Keratinocyte (primary cell): ENCODE measurements at regions not wholly inside any gene's neighbourhood (a gene's known extent, or its start where the extent isn't known, plus 50 kb on each side); places are given as distances from the start of the nearest gene placed in this dataset.

Experiments
- DNase-seq: peaks from one replicate; pipeline ENCODE4 v3.0.0-alpha.2; 2011; ENCODE audit warnings: low read depth, missing footprints, low spot score
- FAIRE-seq: peaks from 2 replicates; lab custom pipeline; 2011; peaks lifted over from hg19 to GRCh38; lab: Jason Lieb, UNC
- H2AFZ ChIP-seq: 2 replicates; pipeline ENCODE4 v1.6.0; 2012; ENCODE audit warnings: low read length, control low read depth, inconsistent platforms; ENCODE audit not compliant: control insufficient read depth
- H3K27ac ChIP-seq: 2 replicates; pipeline ENCODE4 v1.5.1; 2011; ENCODE audit warnings: low read length; ENCODE audit not compliant: control insufficient read depth, insufficient read depth
- H3K27me3 ChIP-seq: 3 replicates; pipeline ENCODE4 v1.6.0; 2011; ENCODE audit warnings: low read length; ENCODE audit not compliant: control insufficient read depth, insufficient read depth; ENCODE audit errors: extremely low read depth
- H3K36me3 ChIP-seq, 2 experiments: 2 replicates in 1 of 2; 3 replicates in 1 of 2; pipeline ENCODE4 v1.5.1; 2011; ENCODE audit warnings: low read length in 2 of 2, mild to moderate bottlenecking in 1 of 2; ENCODE audit not compliant: control insufficient read depth in 2 of 2, insufficient read depth in 2 of 2; ENCODE audit errors: extremely low read depth in 1 of 2
- H3K4me1 ChIP-seq: 3 replicates; pipeline ENCODE4 v1.5.1; 2011; ENCODE audit warnings: low read length; ENCODE audit not compliant: control insufficient read depth, insufficient read depth; ENCODE audit errors: extremely low read depth
- H3K4me2 ChIP-seq: 3 replicates; pipeline ENCODE4 v1.6.0; 2011; ENCODE audit warnings: low read depth, low read length; ENCODE audit not compliant: control insufficient read depth, insufficient read depth; ENCODE audit errors: extremely low read depth
- H3K4me3 ChIP-seq, 3 experiments: fragments of 200-600 bp in 1 of 3; sonication (generic) in 1 of 3; 2 replicates in 2 of 3; 3 replicates in 1 of 3; pipeline ENCODE4 v1.5.1; 2011 to 2016; ENCODE audit warnings: low read length in 3 of 3, mild to moderate bottlenecking in 3 of 3, control low read depth in 2 of 3, inconsistent platforms in 1 of 3, low read depth in 1 of 3, mixed read lengths in 1 of 3, mixed run types in 1 of 3, moderate library complexity in 1 of 3; ENCODE audit not compliant: control insufficient read depth in 2 of 3, insufficient read depth in 2 of 3; ENCODE audit errors: extremely low read depth in 1 of 3
- H3K79me2 ChIP-seq: 2 replicates; pipeline ENCODE4 v1.6.0; 2012; ENCODE audit warnings: low read length; ENCODE audit not compliant: control insufficient read depth, insufficient read depth
- H3K9ac ChIP-seq: 3 replicates; pipeline ENCODE4 v1.6.0; 2011; ENCODE audit warnings: low read length; ENCODE audit not compliant: control insufficient read depth, insufficient read depth; ENCODE audit errors: extremely low read depth
- H3K9me1 ChIP-seq: 3 replicates; pipeline ENCODE4 v1.6.0; 2011; ENCODE audit warnings: low read length; ENCODE audit not compliant: control insufficient read depth, insufficient read depth; ENCODE audit errors: extremely low read depth
- H3K9me3 ChIP-seq: 2 replicates; pipeline ENCODE4 v1.5.1; 2012; ENCODE audit warnings: low read depth, low read length; ENCODE audit not compliant: control insufficient read depth
- H4K20me1 ChIP-seq: 3 replicates; pipeline ENCODE4 v1.6.0; 2011; ENCODE audit warnings: low read length; ENCODE audit not compliant: control insufficient read depth, insufficient read depth; ENCODE audit errors: extremely low read depth
- CTCF ChIP-seq, 3 experiments: IDR thresholded peaks in 1 of 3; conservative IDR thresholded peaks in 1 of 3; optimal IDR thresholded peaks in 1 of 3; 2 replicates in 2 of 3; 3 replicates in 1 of 3; pipeline versions ENCODE3 to v1.5.1; 2011; ENCODE audit warnings: low read length in 3 of 3, mild to moderate bottlenecking in 3 of 3, moderate library complexity in 2 of 3, control low read depth in 1 of 3, inconsistent platforms in 1 of 3; ENCODE audit not compliant: insufficient read depth in 2 of 3; ENCODE audit errors: extremely low read depth in 1 of 3
- EZH2 ChIP-seq: IDR thresholded peaks from one replicate; pipeline ENCODE4 v1.6.1; 2012; ENCODE audit warnings: inconsistent platforms, mild to moderate bottlenecking, low read length, moderate library complexity
- dilution Hi-C: fragments of 300-500 bp; cut with MboI; formaldehyde crosslinking; loops from one replicate; pipeline ENCODE4 v1.7.0; 2020; ENCODE audit warnings: low sequenced_read_pairs; ENCODE audit not compliant: extremely low pct_ligation_motif_present

GRCh38 chr15:37375519-37375918, 275.2 kb upstream of the MEIS2 start:
- no peak for FAIRE-seq
- Histone ChIP-seq H3K9me1 (no peaks in the 10 kb centered on the region), H3K79me2 (no peaks in the 10 kb centered on the region), H3K9me3 (no peaks in the 10 kb centered on the region), H4K20me1 (no peaks in the 10 kb centered on the region), H3K4me3 (no peak overlapping the region), H2AFZ (no peak overlapping the region), H3K27me3 (no peaks in the 10 kb centered on the region), H3K9ac (no peak overlapping the region), H3K4me1 (peaks cover 10% of the 10 kb centered on the region), H3K36me3 (no peaks in the 10 kb centered on the region), H3K4me2 (no peak overlapping the region), H3K27ac (no peak overlapping the region)
- TF ChIP-seq EZH2 (no peak), CTCF (optimal IDR thresholded peaks at IDR 0.05 in 1 of 3, IDR thresholded peaks at IDR 0.05 in 1 of 3, conservative IDR thresholded peaks at IDR 0.05 in 1 of 3; ENCODE audit: extremely low read depth in 1 of 3, insufficient read depth in 2 of 3, low read length in 3 of 3) (no peak)
- no peak for DNase-seq
- dilution Hi-C loops = no loop called here

GRCh38 chr15:37377428-37377827, 277.1 kb upstream of the MEIS2 start:
- TF ChIP-seq CTCF (optimal IDR thresholded peaks at IDR 0.05 in 1 of 3, IDR thresholded peaks at IDR 0.05 in 1 of 3, conservative IDR thresholded peaks at IDR 0.05 in 1 of 3; ENCODE audit: extremely low read depth in 1 of 3, insufficient read depth in 2 of 3, low read length in 3 of 3) = no peak
- no peak for TF ChIP-seq EZH2
- FAIRE-seq (no peak), DNase-seq (no peak)

More at GRCh38 chr15:37377428-37377827, 277.1 kb upstream of the MEIS2 start:
- Histone ChIP-seq H2AFZ (no peak overlapping the region), H3K9ac (no peak overlapping the region), H3K9me1 (no peaks in the 10 kb centered on the region), H3K4me1 (no peaks in the 10 kb centered on the region), H3K79me2 (no peaks in the 10 kb centered on the region), H3K36me3 (no peaks in the 10 kb centered on the region), H3K4me2 (no peak overlapping the region), H3K27ac (no peak overlapping the region), H4K20me1 (no peaks in the 10 kb centered on the region), H3K4me3 (no peak overlapping the region), H3K27me3 (no peaks in the 10 kb centered on the region), H3K9me3 (no peaks in the 10 kb centered on the region)
- dilution Hi-C loops = no loop called here
